WTC11 (cell line): ENCODE measurements at regions not wholly inside any gene's neighbourhood (a gene's known extent, or its start where the extent isn't known, plus 50 kb on each side); places are given as distances from the start of the nearest gene placed in this dataset.

Source experiments
- ATAC-seq: fragments of 200-7000 bp; cut with Tn5 transposase; 2 replicates; pipeline ENCODE4 v1.10.0; 2021; ENCODE audit warnings: mild to moderate bottlenecking, moderate library complexity
- CTCF ChIA-PET: fragments of 300-600 bp; sonication (Branson Sonifier 250); formaldehyde crosslinking; loops from one replicate; lab custom pipeline; 2021; ENCODE audit warnings: antibody characterized with exemption; lab: Charles Lee
- POLR2A ChIA-PET: fragments of 350-600 bp; sonication (Branson Sonifier 250); formaldehyde crosslinking; loops from one replicate; lab custom pipeline; 2021; ENCODE audit warnings: antibody characterized with exemption; lab: Charles Lee
- DNase-seq: peaks from one replicate; pipeline ENCODE4 v3.0.0; 2021; ENCODE audit warnings: low spot score
- H3K27ac Mint-ChIP-seq: 2 replicates; pipeline ENCODE4 v1.8.0; 2021; ENCODE audit warnings: mixed read lengths
- H3K27me3 Mint-ChIP-seq: 2 replicates; pipeline ENCODE4 v1.8.0; 2021; ENCODE audit warnings: low read depth, mild to moderate bottlenecking, moderate library complexity, mixed read lengths
- H3K36me3 Mint-ChIP-seq: 2 replicates; pipeline ENCODE4 v1.8.0; 2021; ENCODE audit warnings: mixed read lengths
- H3K4me1 Mint-ChIP-seq: 2 replicates; pipeline ENCODE4 v1.8.0; 2022; ENCODE audit warnings: mixed read lengths
- H3K4me3 Mint-ChIP-seq: 2 replicates; pipeline ENCODE4 v1.8.0; 2021; ENCODE audit warnings: mild to moderate bottlenecking, moderate library complexity, mixed read lengths
- H3K9me3 Mint-ChIP-seq: 2 replicates; pipeline ENCODE4 v1.8.0; 2021; ENCODE audit warnings: mixed read lengths
- CREB1 ChIP-seq: sonication (generic); formaldehyde crosslinking; IDR thresholded peaks from 2 replicates; pipeline ENCODE4 v1.8.0; 2023; ENCODE audit warnings: mild to moderate bottlenecking, missing genetic modification reagents
- CREM ChIP-seq: sonication (generic); formaldehyde crosslinking; IDR thresholded peaks from 2 replicates; pipeline ENCODE4 v1.8.1; 2022; ENCODE audit warnings: mild to moderate bottlenecking, missing genetic modification reagents, moderate library complexity
- ESRRA ChIP-seq: sonication (generic); formaldehyde crosslinking; IDR thresholded peaks from 2 replicates; pipeline ENCODE4 v1.8.1; 2022; ENCODE audit warnings: mild to moderate bottlenecking, missing genetic modification reagents, borderline replicate concordance
- GTF2I ChIP-seq: fragments of 250-450 bp; sonication (Bioruptor Pico); conservative IDR thresholded peaks from 2 replicates; pipeline ENCODE4 v1.4.0; 2021; ENCODE audit warnings: mild to moderate bottlenecking
- JUN ChIP-seq: sonication (generic); formaldehyde crosslinking; IDR thresholded peaks from 2 replicates; pipeline ENCODE4 v1.8.0; 2023; ENCODE audit warnings: mild to moderate bottlenecking, missing genetic modification reagents
- KAT7 ChIP-seq: sonication (generic); formaldehyde crosslinking; IDR thresholded peaks from 2 replicates; pipeline ENCODE4 v1.8.1; 2023; ENCODE audit warnings: missing genetic modification reagents, mild to moderate bottlenecking, borderline replicate concordance
- MXD4 ChIP-seq: fragments of 250-450 bp; sonication (Bioruptor Pico); IDR thresholded peaks from 2 replicates; pipeline ENCODE4 v1.8.0; 2021; ENCODE audit warnings: mild to moderate bottlenecking, moderate library complexity, borderline replicate concordance
- RORB ChIP-seq: fragments of 250-450 bp; sonication (Bioruptor Pico); IDR thresholded peaks from 2 replicates; pipeline ENCODE4 v1.9.0; 2021; ENCODE audit warnings: mild to moderate bottlenecking
- TCF7 ChIP-seq: sonication (generic); formaldehyde crosslinking; IDR thresholded peaks from 2 replicates; pipeline ENCODE4 v1.8.0; 2022; ENCODE audit warnings: mild to moderate bottlenecking, low read depth, missing genetic modification reagents, moderate library complexity
- ZNF317 ChIP-seq: sonication (generic); formaldehyde crosslinking; IDR thresholded peaks from 2 replicates; pipeline ENCODE4 v1.8.1; 2023; ENCODE audit warnings: low read depth, mild to moderate bottlenecking, moderate library complexity, missing genetic modification reagents, borderline replicate concordance
- ZNF671 ChIP-seq: fragments of 250-450 bp; sonication (Bioruptor Pico); IDR thresholded peaks from 2 replicates; pipeline ENCODE4 v1.8.0; 2021; ENCODE audit warnings: mild to moderate bottlenecking
- TF ChIP-seq, protein P1 (sequence below): sonication (generic); formaldehyde crosslinking; IDR thresholded peaks from 2 replicates; pipeline ENCODE4 v1.8.0; 2022; ENCODE audit warnings: mild to moderate bottlenecking, missing genetic modification reagents
- TF ChIP-seq, protein P2 (sequence below): sonication (generic); formaldehyde crosslinking; IDR thresholded peaks from 2 replicates; pipeline ENCODE4 v1.8.0; 2022; ENCODE audit warnings: missing genetic modification reagents
- TF ChIP-seq, protein P3 (sequence below): sonication (generic); formaldehyde crosslinking; conservative IDR thresholded peaks from 2 replicates; pipeline ENCODE4 v1.8.1; 2023; ENCODE audit warnings: mild to moderate bottlenecking, low read depth, missing genetic modification reagents, moderate library complexity
- TF ChIP-seq, protein P4 (sequence below): sonication (generic); formaldehyde crosslinking; IDR thresholded peaks from 2 replicates; pipeline ENCODE4 v1.8.0; 2023; ENCODE audit warnings: mild to moderate bottlenecking, missing genetic modification reagents
- TF ChIP-seq, protein P5 (sequence below): sonication (generic); formaldehyde crosslinking; IDR thresholded peaks from 2 replicates; pipeline ENCODE4 v1.8.1; 2022; ENCODE audit warnings: mild to moderate bottlenecking, moderate library complexity, missing genetic modification reagents

DNA sequence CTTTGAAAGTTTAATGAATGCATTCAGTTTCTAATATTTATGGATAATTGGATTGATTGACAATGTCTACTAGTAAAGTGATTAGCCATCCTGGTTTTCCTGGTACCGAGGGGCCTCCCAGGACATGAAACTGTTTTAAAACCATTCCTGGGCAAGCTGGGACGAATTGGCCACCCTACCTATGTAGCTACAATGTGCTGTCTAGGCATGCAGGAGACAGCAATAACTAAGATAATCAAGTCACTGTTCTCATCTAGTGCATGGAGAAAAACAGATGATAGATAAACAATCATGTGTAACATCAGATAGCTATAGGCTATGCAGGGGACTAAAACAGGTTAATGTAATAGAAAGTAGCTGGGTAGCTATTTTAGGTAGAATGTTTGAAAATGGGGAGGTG lies 67.1 kb downstream of the PMAIP1 start:
- Mint-ChIP-seq H3K36me3 (no peaks in the 10 kb centered on the region), H3K9me3 (no peaks in the 10 kb centered on the region), H3K4me1 (peaks cover 4% of the 10 kb centered on the region; the same call in 1 of the 2 replicates), H3K4me3 (no peak overlapping the region), H3K27ac (no peak overlapping the region), H3K27me3 (peaks cover 11% of the 10 kb centered on the region)
- POLR2A ChIA-PET, result interaction anchor here (0.6 kb wide), 1 partner anchor 61 kb away, joined by 6 read pairs; no protein-coding TSS in a partner anchor
- CTCF ChIA-PET, result no interaction called here
- TF ChIP-seq, protein P1, sequence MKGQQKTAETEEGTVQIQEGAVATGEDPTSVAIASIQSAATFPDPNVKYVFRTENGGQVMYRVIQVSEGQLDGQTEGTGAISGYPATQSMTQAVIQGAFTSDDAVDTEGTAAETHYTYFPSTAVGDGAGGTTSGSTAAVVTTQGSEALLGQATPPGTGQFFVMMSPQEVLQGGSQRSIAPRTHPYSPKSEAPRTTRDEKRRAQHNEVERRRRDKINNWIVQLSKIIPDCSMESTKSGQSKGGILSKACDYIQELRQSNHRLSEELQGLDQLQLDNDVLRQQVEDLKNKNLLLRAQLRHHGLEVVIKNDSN (CRISPR knock-in tag), result no peak
- TF ChIP-seq JUN (CRISPR knock-in tag), result no peak
- no peak for TF ChIP-seq MXD4 (CRISPR knock-in tag)
- TF ChIP-seq ZNF317 (CRISPR knock-in tag), result no peak
- no peak for TF ChIP-seq CREM
- TF ChIP-seq, protein P2, sequence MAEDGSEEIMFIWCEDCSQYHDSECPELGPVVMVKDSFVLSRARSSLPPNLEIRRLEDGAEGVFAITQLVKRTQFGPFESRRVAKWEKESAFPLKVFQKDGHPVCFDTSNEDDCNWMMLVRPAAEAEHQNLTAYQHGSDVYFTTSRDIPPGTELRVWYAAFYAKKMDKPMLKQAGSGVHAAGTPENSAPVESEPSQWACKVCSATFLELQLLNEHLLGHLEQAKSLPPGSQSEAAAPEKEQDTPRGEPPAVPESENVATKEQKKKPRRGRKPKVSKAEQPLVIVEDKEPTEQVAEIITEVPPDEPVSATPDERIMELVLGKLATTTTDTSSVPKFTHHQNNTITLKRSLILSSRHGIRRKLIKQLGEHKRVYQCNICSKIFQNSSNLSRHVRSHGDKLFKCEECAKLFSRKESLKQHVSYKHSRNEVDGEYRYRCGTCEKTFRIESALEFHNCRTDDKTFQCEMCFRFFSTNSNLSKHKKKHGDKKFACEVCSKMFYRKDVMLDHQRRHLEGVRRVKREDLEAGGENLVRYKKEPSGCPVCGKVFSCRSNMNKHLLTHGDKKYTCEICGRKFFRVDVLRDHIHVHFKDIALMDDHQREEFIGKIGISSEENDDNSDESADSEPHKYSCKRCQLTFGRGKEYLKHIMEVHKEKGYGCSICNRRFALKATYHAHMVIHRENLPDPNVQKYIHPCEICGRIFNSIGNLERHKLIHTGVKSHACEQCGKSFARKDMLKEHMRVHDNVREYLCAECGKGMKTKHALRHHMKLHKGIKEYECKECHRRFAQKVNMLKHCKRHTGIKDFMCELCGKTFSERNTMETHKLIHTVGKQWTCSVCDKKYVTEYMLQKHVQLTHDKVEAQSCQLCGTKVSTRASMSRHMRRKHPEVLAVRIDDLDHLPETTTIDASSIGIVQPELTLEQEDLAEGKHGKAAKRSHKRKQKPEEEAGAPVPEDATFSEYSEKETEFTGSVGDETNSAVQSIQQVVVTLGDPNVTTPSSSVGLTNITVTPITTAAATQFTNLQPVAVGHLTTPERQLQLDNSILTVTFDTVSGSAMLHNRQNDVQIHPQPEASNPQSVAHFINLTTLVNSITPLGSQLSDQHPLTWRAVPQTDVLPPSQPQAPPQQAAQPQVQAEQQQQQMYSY, result no peak
- TF ChIP-seq ESRRA (CRISPR knock-in tag), result no peak
- no peak for TF ChIP-seq TCF7
- TF ChIP-seq ZNF671 (CRISPR knock-in tag), result no peak
- TF ChIP-seq, protein P3, sequence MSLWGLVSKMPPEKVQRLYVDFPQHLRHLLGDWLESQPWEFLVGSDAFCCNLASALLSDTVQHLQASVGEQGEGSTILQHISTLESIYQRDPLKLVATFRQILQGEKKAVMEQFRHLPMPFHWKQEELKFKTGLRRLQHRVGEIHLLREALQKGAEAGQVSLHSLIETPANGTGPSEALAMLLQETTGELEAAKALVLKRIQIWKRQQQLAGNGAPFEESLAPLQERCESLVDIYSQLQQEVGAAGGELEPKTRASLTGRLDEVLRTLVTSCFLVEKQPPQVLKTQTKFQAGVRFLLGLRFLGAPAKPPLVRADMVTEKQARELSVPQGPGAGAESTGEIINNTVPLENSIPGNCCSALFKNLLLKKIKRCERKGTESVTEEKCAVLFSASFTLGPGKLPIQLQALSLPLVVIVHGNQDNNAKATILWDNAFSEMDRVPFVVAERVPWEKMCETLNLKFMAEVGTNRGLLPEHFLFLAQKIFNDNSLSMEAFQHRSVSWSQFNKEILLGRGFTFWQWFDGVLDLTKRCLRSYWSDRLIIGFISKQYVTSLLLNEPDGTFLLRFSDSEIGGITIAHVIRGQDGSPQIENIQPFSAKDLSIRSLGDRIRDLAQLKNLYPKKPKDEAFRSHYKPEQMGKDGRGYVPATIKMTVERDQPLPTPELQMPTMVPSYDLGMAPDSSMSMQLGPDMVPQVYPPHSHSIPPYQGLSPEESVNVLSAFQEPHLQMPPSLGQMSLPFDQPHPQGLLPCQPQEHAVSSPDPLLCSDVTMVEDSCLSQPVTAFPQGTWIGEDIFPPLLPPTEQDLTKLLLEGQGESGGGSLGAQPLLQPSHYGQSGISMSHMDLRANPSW, result no peak
- no peak for DNase-seq
- no peak for ATAC-seq

DNA sequence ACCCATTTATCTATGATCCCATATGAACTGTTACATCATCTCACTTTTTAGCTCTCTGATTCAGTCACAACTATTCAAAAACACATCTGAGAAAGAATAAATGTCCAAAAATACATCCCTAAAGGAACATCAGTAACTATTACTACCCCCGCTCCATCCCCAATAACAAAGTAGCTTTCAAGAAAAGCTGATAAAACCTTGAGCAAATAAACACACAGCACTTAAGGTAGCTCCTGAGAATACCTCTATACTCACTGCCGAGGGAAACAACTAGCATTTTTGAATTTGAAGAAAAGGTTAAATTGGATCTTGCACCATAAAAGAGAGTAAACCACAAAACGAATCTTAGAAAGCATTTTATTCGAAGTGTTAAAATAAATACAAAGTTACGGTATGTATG lies 63.4 kb downstream of the PMAIP1 start:
- TF ChIP-seq ESRRA (CRISPR knock-in tag) (no peak), GTF2I (CRISPR knock-in tag) (no peak)
- H3K4me1 Mint-ChIP-seq, result peaks cover 15% of the 10 kb centered on the region
- CTCF ChIA-PET, result no interaction called here
- DNase-seq (no peak), ATAC-seq (no peak)
- H3K36me3 Mint-ChIP-seq, result no peaks in the 10 kb centered on the region
- no peaks in the 10 kb centered on the region for H3K9me3 Mint-ChIP-seq
- POLR2A ChIA-PET, result no interaction called here
- H3K27ac Mint-ChIP-seq, result no peak overlapping the region
- no peak overlapping the region for H3K4me3 Mint-ChIP-seq
- no peaks in the 10 kb centered on the region for H3K27me3 Mint-ChIP-seq

DNA sequence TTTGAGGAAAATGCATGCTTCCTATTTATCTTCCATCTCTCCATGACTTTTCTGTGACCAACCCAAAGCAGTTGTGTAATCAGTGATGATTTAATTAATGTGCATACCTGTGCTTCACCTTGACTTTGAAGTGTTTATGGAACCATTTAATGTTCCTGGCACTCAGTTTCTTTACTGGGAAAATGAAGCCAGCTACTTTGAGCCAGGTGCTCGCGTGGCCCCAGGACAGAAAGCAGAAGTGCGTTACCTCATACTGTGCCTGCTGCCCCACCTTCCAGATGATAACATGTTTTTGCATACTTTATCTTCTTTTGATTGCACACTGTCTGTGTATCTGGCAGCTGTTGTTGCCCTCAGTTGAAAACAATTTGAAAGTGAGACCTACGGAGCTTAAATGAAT lies 61.3 kb downstream of the PMAIP1 start:
- POLR2A ChIA-PET, result interaction anchor here (0.6 kb wide), 1 partner anchor 89 kb away, joined by 3 read pairs; no protein-coding TSS in a partner anchor
- ATAC-seq, result no peak

More for the DNA sequence above, 61.3 kb downstream of the PMAIP1 start:
- CTCF ChIA-PET, result interaction anchor here (1.0 kb wide), 1 partner anchor 264 kb away, joined by 4 read pairs; the partner anchor contains the start of gene CCBE1
- H3K9me3 Mint-ChIP-seq, result no peaks in the 10 kb centered on the region
- H3K4me3 Mint-ChIP-seq, result no peak overlapping the region
- peaks cover 15% of the 10 kb centered on the region for H3K4me1 Mint-ChIP-seq
- TF ChIP-seq CREM (no peak), KAT7 (CRISPR knock-in tag) (no peak), JUN (CRISPR knock-in tag) (no peak), RORB (CRISPR knock-in tag) (no peak), CREB1 (no peak)
- TF ChIP-seq, protein P4, sequence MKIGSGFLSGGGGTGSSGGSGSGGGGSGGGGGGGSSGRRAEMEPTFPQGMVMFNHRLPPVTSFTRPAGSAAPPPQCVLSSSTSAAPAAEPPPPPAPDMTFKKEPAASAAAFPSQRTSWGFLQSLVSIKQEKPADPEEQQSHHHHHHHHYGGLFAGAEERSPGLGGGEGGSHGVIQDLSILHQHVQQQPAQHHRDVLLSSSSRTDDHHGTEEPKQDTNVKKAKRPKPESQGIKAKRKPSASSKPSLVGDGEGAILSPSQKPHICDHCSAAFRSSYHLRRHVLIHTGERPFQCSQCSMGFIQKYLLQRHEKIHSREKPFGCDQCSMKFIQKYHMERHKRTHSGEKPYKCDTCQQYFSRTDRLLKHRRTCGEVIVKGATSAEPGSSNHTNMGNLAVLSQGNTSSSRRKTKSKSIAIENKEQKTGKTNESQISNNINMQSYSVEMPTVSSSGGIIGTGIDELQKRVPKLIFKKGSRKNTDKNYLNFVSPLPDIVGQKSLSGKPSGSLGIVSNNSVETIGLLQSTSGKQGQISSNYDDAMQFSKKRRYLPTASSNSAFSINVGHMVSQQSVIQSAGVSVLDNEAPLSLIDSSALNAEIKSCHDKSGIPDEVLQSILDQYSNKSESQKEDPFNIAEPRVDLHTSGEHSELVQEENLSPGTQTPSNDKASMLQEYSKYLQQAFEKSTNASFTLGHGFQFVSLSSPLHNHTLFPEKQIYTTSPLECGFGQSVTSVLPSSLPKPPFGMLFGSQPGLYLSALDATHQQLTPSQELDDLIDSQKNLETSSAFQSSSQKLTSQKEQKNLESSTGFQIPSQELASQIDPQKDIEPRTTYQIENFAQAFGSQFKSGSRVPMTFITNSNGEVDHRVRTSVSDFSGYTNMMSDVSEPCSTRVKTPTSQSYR (CRISPR knock-in tag), result no peak
- TF ChIP-seq, protein P1 (CRISPR knock-in tag), result no peak
- TF ChIP-seq, protein P5, sequence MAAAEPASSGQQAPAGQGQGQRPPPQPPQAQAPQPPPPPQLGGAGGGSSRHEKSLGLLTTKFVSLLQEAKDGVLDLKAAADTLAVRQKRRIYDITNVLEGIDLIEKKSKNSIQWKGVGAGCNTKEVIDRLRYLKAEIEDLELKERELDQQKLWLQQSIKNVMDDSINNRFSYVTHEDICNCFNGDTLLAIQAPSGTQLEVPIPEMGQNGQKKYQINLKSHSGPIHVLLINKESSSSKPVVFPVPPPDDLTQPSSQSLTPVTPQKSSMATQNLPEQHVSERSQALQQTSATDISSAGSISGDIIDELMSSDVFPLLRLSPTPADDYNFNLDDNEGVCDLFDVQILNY (CRISPR knock-in tag), result no peak
- no peak for DNase-seq
- no peak overlapping the region for H3K27ac Mint-ChIP-seq
- no peaks in the 10 kb centered on the region for H3K36me3 Mint-ChIP-seq
- no peaks in the 10 kb centered on the region for H3K27me3 Mint-ChIP-seq
